ENCODE measurements at regions not wholly inside any gene's neighbourhood (a gene's known extent, or its start where the extent isn't known, plus 50 kb on each side); places are given as distances from the start of the nearest gene placed in this dataset.

GRCh38 chr2:174015428-174015827 is 50.3 kb upstream of the SP3 start:
- Histone ChIP-seq H3K9ac (ENCODE audit: low read length) (peak overlapping the region; percentile 99), H3K4me3 (ENCODE audit: insufficient read depth in 1 of 2, low read depth in 1 of 2, low read length in 2 of 2) (no peak overlapping the region), H3K4me1 (ENCODE audit: control insufficient read depth, insufficient read depth, low read depth, low read length) (no peaks in the 10 kb centered on the region), H4K91ac (ENCODE audit: low read length) (no peak overlapping the region), H3K27me3 (ENCODE audit: control insufficient read depth in 1 of 2, insufficient read depth in 1 of 2, low read length in 2 of 2) (no peaks in the 10 kb centered on the region), H3K14ac (ENCODE audit: low read length in 2 of 2) (no peak overlapping the region), H3K27ac (ENCODE audit: low read length, poor library complexity, severe bottlenecking) (no peak overlapping the region), H3K79me1 (replicated peaks; ENCODE audit: low read length, poor library complexity, severe bottlenecking) (no peaks in the 10 kb centered on the region), H2BK120ac (ENCODE audit: low read depth, low read length) (no peak overlapping the region), H3K9me3 (ENCODE audit: control insufficient read depth, low read length) (no peaks in the 10 kb centered on the region), H2BK12ac (ENCODE audit: low read length in 2 of 2) (no peak overlapping the region), H3K36me3 (ENCODE audit: control insufficient read depth in 1 of 2, insufficient read depth in 2 of 2, low read depth in 1 of 2, low read length in 2 of 2) (no peaks in the 10 kb centered on the region), H2AFZ (ENCODE audit: low read depth, low read length) (no peak overlapping the region), H2BK15ac (ENCODE audit: low read depth, poor library complexity, severe bottlenecking) (no peak overlapping the region), H4K8ac (ENCODE audit: low read length) (no peak overlapping the region), H3K23ac (ENCODE audit: low read length in 2 of 2) (no peak overlapping the region), H3K4ac (ENCODE audit: low read depth in 1 of 2, low read length in 2 of 2) (no peak overlapping the region), H2BK5ac (ENCODE audit: low read depth, low read length, poor library complexity, severe bottlenecking) (no peak overlapping the region), H3K4me2 (ENCODE audit: low read length, poor library complexity, severe bottlenecking) (no peak overlapping the region), H2AK5ac (ENCODE audit: low read length, severe bottlenecking) (no peak overlapping the region), H3K18ac (ENCODE audit: low read depth in 1 of 2, low read length in 2 of 2) (no peak overlapping the region)
- 93% methylated on average over 1 of the region's 2 CpGs for WGBS
- no peak for DNase-seq

Data from mesenchymal stem cell (in vitro differentiated cells and primary cell).